HG03457 (cell line): ENCODE measurements at regions not wholly inside any gene's neighbourhood (a gene's known extent, or its start where the extent isn't known, plus 50 kb on each side); places are given as distances from the start of the nearest gene placed in this dataset.
A peak's percentile ranks its signal among the peaks of the same experiment; 100 is the strongest.

Experiments
- ATAC-seq: cut with Tn5 transposase; IDR thresholded peaks from one replicate; pipeline ENCODE4 v1.9.1; 2021; ENCODE audit warnings: moderate number of reproducible peaks; ENCODE audit not compliant: unreplicated experiment

DNA sequence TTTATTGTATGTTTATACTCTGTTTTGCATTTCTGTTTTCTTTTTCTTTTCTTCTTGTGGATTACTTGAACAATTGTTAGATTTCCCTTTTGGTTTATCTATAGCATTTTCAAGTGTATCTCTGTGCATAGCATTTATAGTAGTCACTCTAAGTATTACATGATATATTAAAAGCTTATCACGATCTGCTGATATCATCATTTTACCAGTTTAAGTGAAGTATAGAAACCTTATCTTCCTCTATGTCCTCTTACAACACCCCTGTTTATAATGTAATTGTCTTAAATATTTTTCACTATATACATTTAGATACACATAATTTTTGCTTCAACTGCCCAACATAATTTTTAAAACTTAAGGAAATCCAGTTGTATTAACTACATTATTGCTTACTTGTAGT lies 513.9 kb upstream of the CELF2 start:
- no peak for ATAC-seq

GRCh38 chr10:10508211-10508610 lies 509.5 kb upstream of the CELF2 start:
- no peak for ATAC-seq

- ATAC-seq: no peak
These were observed 507.5 kb upstream of the CELF2 start for GRCh38 chr10:10510179-10510578.

DNA sequence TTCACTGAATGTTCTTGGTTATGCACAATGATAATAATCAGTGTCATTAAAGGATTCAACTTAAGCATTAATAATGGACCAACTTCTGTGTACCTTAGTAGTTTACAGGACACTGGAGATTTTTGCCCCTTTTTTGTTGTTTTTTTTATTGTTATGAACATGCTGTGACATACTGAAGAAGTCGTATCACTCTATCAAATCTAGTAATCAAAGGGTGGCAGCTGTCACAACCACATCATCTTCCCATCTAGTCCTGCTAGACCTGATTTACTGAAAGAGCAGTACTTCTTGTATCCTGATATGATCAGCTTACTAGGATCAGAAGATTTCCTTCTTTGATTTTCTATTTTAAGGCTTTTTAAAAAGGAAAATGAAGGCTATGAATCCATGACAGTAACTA lies 504.6 kb upstream of the CELF2 start:
- no peak for ATAC-seq

- no peak for ATAC-seq
These were observed 503.8 kb upstream of the CELF2 start for GRCh38 chr10:10513898-10514297.

GRCh38 chr10:10514797-10515196 lies 502.9 kb upstream of the CELF2 start:
- ATAC-seq: no peak

DNA sequence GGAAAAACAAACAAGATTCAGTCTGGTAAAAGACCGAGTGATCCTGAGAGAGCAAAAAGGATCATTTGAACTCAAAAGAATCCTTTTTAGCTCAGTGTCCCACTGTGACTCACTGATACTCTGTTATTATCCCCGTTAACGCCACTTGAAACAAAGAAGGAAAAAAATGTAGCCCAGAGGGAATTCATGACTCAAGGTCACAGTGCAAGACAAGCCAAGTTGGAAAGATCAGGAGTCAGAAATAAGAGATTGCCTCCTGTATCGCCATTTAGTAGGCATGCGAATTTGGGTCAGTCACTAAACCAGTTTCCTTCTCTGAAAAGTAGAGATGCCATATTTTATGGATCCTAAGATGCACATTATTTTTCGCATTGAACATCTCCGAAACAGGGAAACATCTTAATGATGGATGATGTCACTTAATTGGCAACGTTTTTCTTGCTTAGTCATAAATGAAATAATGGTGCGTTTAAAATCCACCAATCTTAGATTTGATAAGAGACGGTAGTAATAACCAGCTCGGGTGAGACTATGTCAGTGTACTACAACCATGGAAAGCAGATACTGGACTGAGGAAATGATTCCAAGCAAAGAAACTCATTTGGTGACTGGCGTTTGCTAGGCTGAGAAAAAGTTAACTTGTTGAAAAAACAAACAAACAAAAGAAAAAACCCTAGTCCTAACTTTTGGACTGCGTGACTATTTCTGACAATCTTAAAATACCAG lies 502.0 kb upstream of the CELF2 start:
- ATAC-seq: no peak

DNA sequence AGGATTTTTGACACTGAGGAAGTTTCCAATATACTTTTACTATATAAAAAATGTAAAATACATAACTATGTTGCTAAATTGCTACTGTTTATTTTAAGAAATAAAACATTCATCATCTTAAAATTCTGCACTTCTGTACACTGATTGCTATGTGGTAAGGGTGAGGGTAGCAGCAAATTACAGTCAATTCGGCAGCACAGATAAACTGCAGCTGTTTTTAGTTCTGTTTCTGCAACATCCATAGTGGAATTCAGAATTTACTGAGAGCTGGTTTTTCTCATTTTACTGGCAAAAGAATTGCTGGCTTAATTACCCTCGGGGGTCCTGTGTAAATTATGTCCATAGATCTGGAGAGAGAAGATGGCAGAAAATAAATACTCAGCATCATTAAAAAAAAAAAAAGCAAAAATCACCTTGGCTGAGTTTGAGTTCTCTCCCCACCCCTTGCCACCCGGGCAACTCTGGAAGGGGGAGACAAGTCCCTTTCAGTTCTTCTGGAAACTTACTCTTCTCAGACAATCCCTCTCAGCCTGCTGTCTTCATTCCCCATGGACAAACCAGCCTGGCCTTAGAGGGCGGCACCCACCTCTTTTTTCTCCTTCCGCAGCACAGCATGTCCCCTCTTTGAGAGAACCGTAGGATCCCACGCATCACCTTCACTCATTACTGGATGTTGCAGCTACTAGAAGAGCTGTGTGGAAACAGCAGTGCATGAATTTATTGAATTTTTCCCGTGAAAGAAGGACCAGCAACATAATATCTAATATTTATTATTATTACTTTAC lies 501.1 kb upstream of the CELF2 start:
- no peak for ATAC-seq

GRCh38 chr10:10517866-10518265 lies 499.8 kb upstream of the CELF2 start:
- no peak for ATAC-seq

GRCh38 chr10:10519674-10520073 lies 498.0 kb upstream of the CELF2 start:
- ATAC-seq: no peak

GRCh38 chr10:10520491-10521385 lies 496.9 kb upstream of the CELF2 start:
- peak; percentile 54 for ATAC-seq

DNA sequence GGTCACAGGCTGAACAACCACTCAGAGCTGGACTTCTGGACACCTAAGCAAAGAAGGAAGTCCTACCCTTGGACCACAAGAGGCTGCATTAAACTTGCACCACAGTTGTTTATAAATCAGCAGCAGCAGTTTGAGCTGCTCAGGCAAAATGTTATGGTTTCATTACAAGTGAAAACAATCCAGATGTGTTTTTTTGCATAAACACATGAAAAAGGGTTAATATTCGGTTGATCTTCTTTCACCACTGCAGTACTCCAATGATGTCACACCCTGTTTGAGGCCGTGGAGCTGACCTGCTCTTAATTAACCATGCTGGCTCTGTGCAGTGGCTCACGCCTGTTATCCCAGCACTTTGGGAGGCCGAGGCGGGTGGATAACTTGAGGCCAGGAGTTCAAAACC lies 490.8 kb upstream of the CELF2 start:
- ATAC-seq: no peak

- ATAC-seq: no peak
These were observed 489.7 kb upstream of the CELF2 start for GRCh38 chr10:10527861-10528562.

DNA sequence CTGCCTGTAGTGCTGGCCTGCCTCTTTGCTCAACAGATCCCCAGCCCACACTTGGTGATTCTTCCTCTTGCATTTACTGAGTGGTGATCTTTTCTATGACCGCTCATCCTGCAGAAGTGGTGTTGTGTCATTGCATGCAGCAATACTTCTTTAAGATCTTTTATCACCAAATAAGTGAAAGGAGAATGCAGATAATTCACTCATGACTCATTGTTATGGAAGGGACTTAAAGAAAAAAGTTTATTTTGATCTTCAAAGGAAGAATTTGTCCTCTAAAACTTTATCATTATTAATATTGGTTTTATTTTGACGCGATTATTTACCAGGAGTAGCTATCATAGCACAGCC lies 489.1 kb upstream of the CELF2 start:
- ATAC-seq: no peak

DNA sequence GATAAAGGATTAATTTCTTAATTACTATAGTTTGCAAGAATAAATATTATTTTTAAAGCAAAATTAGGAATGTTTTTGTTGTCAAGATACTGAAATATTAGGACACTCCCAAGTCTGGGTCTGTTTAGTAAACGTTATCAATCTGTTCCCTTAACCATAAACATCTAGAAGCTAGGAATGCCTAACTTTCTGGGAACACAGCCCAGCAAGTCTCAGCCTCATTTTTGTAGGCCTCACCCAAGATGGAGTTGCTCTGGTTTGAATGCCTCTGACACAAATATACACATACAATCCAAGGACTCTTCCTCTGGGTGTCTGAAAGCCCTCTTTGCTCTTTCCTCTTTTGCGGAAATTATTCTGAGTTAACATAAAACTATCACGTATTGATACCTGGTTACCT lies 487.4 kb upstream of the CELF2 start:
- ATAC-seq: no peak

DNA sequence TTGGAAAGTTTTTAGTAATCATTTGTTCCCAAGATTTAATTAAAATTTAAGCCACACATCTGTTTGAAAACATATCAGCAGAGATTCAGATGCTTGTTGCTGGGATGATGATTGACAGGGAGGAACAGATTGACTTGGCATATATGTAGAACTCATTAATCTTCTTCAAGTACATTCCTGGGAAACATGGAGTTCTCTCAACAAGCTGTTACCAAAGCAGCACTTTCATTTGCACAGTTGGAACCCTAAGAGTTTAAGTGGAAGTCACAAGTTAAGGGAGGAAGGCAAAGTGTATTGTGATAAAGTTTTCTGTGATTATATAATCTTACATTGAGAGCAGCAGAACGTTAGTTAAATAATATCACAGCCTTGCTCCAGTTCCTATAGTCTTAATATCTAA lies 485.4 kb upstream of the CELF2 start:
- no peak for ATAC-seq

GRCh38 chr10:10532826-10533225 lies 484.8 kb upstream of the CELF2 start:
- no peak for ATAC-seq

DNA sequence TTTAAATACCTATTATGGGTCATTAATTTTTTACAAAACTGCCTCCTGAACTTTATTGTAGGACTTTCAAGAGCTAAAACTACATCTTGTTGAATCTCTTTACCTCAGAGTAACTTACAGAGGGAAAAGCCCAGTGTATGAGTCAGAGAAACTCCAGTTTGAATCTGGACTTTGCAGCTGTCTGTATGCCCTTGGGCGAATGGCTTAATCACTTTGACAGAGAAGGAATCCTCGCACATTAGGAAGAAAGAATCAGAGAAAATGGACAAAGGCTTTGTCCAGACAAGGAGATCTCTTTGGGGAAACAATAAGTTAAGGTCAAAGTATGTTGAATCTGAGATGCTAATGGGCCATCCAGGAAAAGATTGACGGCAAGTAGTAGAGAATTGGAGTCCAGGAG lies 484.2 kb upstream of the CELF2 start:
- no peak for ATAC-seq

DNA sequence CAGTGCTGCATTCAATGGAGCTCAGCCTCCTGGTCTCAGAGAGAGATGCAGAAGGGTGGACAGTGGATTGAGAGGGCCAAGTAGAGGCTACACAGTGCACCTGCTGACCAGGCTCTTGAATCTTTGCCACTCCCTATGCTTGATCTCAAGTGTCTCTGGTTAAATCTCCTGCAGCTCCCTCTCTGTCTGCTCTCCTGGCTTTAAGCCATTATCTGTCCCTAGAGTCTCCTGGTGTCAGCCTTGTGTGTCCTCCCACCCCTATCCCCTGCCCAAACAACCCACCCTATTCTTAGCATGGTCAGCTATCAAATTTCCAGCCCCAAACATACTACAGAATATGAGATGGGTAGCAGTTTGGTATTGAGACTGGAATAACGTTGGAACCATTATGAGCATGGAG lies 479.3 kb upstream of the CELF2 start:
- ATAC-seq: no peak

DNA sequence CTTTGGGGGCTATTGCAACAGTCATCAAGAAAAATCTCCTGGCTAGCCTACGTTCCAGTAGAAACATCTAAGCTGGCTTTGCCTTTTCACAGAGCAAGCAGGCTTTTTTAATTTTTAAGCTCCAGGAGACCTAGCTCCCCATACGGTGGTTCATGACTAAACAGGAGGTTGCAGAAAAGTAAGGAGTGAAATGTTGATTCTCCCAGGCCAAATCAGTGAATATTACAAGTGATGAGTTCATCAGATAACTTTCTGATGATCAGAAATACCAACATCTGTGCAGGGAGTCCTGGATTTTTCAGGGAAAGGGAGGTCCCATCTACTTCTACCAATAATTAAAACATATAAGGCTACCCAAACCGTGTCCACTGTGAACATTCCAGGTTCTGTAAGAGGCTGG lies 477.3 kb upstream of the CELF2 start:
- ATAC-seq: no peak

GRCh38 chr10:10542477-10542876 lies 475.2 kb upstream of the CELF2 start:
- ATAC-seq: no peak
